ENCODE measurements at regions not wholly inside any gene's neighbourhood (a gene's known extent, or its start where the extent isn't known, plus 50 kb on each side); places are given as distances from the start of the nearest gene placed in this dataset.

GRCh38 chr16:59683709-59684108 is 949.6 kb upstream of the GOT2 start:
- Histone ChIP-seq H3K27me3 (no peaks in the 10 kb centered on the region), H3K4me1 (ENCODE audit: low read depth) (no peaks in the 10 kb centered on the region), H3K9me3 (ENCODE audit: low read depth) (no peaks in the 10 kb centered on the region), H3K27ac (no peak overlapping the region), H3K36me3 (no peaks in the 10 kb centered on the region), H3K4me3 (no peak overlapping the region)
- DNase-seq (ENCODE audit: low read depth in 1 of 2, low spot score in 1 of 2) = no peak
- no peak for TF ChIP-seq CTCF (IDR thresholded peaks at IDR 0.05; ENCODE audit: low read depth, low read length)

- DNase-seq (ENCODE audit: low read depth in 1 of 2, low spot score in 1 of 2) = no peak
Measured at GRCh38 chr16:59665618-59666220, 931.6 kb upstream of the GOT2 start.

GRCh38 chr16:59658572-59658971 is 924.5 kb upstream of the GOT2 start:
- no peak for TF ChIP-seq CTCF (IDR thresholded peaks at IDR 0.05; ENCODE audit: low read depth, low read length)
- H3K36me3 ChIP-seq = no peaks in the 10 kb centered on the region
- no peak for DNase-seq (ENCODE audit: low read depth in 1 of 2, low spot score in 1 of 2)
- no peaks in the 10 kb centered on the region for H3K9me3 ChIP-seq (ENCODE audit: low read depth)
- no peak overlapping the region for H3K4me3 ChIP-seq
- H3K4me1 ChIP-seq (ENCODE audit: low read depth) = peaks cover 3% of the 10 kb centered on the region
- no peaks in the 10 kb centered on the region for H3K27me3 ChIP-seq
- H3K27ac ChIP-seq = no peak overlapping the region

More at GRCh38 chr16:59665618-59666220, 931.6 kb upstream of the GOT2 start:
- no peak for TF ChIP-seq CTCF (IDR thresholded peaks at IDR 0.05; ENCODE audit: low read depth, low read length)
- H3K4me3 ChIP-seq = no peak overlapping the region
- H3K27me3 ChIP-seq = no peaks in the 10 kb centered on the region
- H3K36me3 ChIP-seq = no peaks in the 10 kb centered on the region
- no peak overlapping the region for H3K27ac ChIP-seq
- no peaks in the 10 kb centered on the region for H3K9me3 ChIP-seq (ENCODE audit: low read depth)
- peaks cover 3% of the 10 kb centered on the region for H3K4me1 ChIP-seq (ENCODE audit: low read depth)

GRCh38 chr16:59655031-59655430 is 920.9 kb upstream of the GOT2 start:
- DNase-seq (ENCODE audit: low read depth in 1 of 2, low spot score in 1 of 2) = no peak
- no peak overlapping the region for H3K27ac ChIP-seq
- no peaks in the 10 kb centered on the region for H3K4me1 ChIP-seq (ENCODE audit: low read depth)
- no peak for TF ChIP-seq CTCF (IDR thresholded peaks at IDR 0.05; ENCODE audit: low read depth, low read length)
- H3K36me3 ChIP-seq = no peaks in the 10 kb centered on the region
- no peaks in the 10 kb centered on the region for H3K9me3 ChIP-seq (ENCODE audit: low read depth)
- no peaks in the 10 kb centered on the region for H3K27me3 ChIP-seq
- no peak overlapping the region for H3K4me3 ChIP-seq

- H3K27ac ChIP-seq = no peak overlapping the region
- no peaks in the 10 kb centered on the region for H3K27me3 ChIP-seq
- H3K4me1 ChIP-seq (ENCODE audit: low read depth) = no peaks in the 10 kb centered on the region
- no peaks in the 10 kb centered on the region for H3K36me3 ChIP-seq
- no peak overlapping the region for H3K4me3 ChIP-seq
- no peaks in the 10 kb centered on the region for H3K9me3 ChIP-seq (ENCODE audit: low read depth)
- no peak for TF ChIP-seq CTCF (IDR thresholded peaks at IDR 0.05; ENCODE audit: low read depth, low read length)
- DNase-seq (ENCODE audit: low read depth in 1 of 2, low spot score in 1 of 2) = no peak
Measured at GRCh38 chr16:59654455-59654854, 920.3 kb upstream of the GOT2 start.

Measured in cardiac muscle cell (in vitro differentiated cells and primary cell).